ENCODE measurements at regions not wholly inside any gene's neighbourhood (a gene's known extent, or its start where the extent isn't known, plus 50 kb on each side); places are given as distances from the start of the nearest gene placed in this dataset.
A peak's percentile ranks its signal among the peaks of the same experiment; 100 is the strongest.

DNA sequence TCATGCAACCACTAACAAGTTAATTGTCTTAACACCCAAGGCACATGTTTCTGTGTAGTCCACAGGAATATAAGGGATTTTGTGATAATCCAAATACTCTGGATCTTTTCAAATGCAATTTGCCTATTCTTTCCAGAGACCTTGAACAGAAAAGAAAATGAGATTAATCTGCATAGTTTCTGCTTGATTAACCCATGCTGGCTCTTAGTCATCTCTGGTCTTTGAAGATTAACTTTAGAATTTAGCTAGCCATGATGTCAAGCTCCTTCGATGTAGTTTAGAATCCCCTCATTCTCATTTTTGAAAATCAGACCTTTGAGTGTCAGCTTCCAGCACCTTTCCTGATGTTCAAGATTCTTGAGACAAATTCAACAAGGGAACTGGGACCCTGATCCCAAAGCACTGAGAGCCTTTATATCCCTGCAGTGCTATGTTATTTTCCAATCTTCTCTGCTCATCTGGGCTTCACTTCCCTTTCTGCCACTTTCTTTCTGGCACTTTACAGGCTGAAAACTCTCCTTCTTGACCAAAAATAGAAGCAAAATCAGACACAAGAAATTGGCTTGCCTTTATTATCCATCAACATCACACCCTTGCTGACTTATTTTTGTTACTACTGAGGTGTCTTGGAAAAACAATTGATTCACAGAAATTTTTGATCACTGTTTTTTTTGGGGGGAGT, 155.5 kb downstream of the PALM2AKAP2 start:
- Histone ChIP-seq H3K9me3 (ENCODE audit: low read length) (no peaks in the 10 kb centered on the region), H3K36me3 (ENCODE audit: insufficient read depth, low read length) (no peaks in the 10 kb centered on the region), H3K4me2 (ENCODE audit: low read length) (no peak overlapping the region), H3K27me3 (ENCODE audit: insufficient read depth, low read length) (no peaks in the 10 kb centered on the region), H3K79me2 (ENCODE audit: insufficient read depth, low read length) (no peaks in the 10 kb centered on the region), H4K20me1 (ENCODE audit: insufficient read depth, low read length) (no peaks in the 10 kb centered on the region), H3K9me2 (ENCODE audit: low read depth, low read length) (no peaks in the 10 kb centered on the region), H3K4me3 (ENCODE audit: low read depth, low read length, poor library complexity, severe bottlenecking) (no peak overlapping the region), H2AFZ (ENCODE audit: low read length) (no peak overlapping the region), H3K27ac (ENCODE audit: low read depth, low read length, poor library complexity, severe bottlenecking) (no peak overlapping the region), H3K4me1 (ENCODE audit: insufficient read depth, low read length, severe bottlenecking) (peaks cover 47% of the 10 kb centered on the region), H3F3A (ENCODE audit: insufficient read depth, low read length) (no peaks in the 10 kb centered on the region), H3K9ac (ENCODE audit: low read length) (no peak overlapping the region)
- TF ChIP-seq EZH2 (IDR thresholded peaks at IDR 0.05; ENCODE audit: borderline replicate concordance, low read length): no peak
- TF ChIP-seq CTCF (IDR thresholded peaks at IDR 0.05; ENCODE audit: low read length): no peak

DNA sequence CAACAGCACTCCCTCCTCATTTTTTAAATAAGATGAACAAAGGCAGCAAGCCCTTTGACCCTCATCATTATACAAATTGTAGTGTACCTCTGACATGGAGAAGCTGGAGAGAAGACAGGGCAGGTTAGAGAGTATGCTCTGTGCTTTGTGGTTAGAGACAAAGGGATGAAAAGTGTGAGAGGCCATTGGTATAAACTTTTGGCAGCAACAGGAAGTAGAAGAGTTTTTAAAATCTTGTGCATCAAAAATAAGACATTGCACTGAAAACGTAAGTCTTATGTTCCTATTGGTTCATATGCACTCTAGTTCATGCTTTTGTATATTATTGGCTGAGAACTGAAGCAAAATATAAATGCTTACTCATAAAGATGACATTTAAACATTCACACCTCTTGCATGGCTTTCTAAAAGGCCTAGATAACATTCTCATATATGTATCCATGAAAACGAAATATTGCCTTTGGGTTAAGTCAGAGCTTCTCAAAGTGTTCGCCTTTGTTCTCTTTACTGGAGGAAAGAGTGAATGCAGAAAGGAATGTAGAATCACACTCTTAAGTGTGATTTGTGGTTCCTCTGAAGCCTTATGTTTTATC, 158.0 kb downstream of the PALM2AKAP2 start:
- TF ChIP-seq CTCF (IDR thresholded peaks at IDR 0.05; ENCODE audit: low read length): no peak
- TF ChIP-seq EZH2 (IDR thresholded peaks at IDR 0.05; ENCODE audit: borderline replicate concordance, low read length): no peak

GRCh38 chr9:109939698-109940342, 159.8 kb downstream of the PALM2AKAP2 start:
- Histone ChIP-seq H3K27ac (ENCODE audit: low read depth, low read length, poor library complexity, severe bottlenecking) (no peak overlapping the region), H3K9ac (ENCODE audit: low read length) (no peak overlapping the region), H3K9me2 (ENCODE audit: low read depth, low read length) (no peaks in the 10 kb centered on the region), H3K9me3 (ENCODE audit: low read length) (no peaks in the 10 kb centered on the region), H3K4me2 (ENCODE audit: low read length) (no peak overlapping the region), H3K4me3 (ENCODE audit: low read depth, low read length, poor library complexity, severe bottlenecking) (no peak overlapping the region), H3K4me1 (ENCODE audit: insufficient read depth, low read length, severe bottlenecking) (peaks cover 33% of the 10 kb centered on the region), H3K36me3 (ENCODE audit: insufficient read depth, low read length) (no peaks in the 10 kb centered on the region), H3F3A (ENCODE audit: insufficient read depth, low read length) (no peaks in the 10 kb centered on the region), H4K20me1 (ENCODE audit: insufficient read depth, low read length) (no peaks in the 10 kb centered on the region), H3K27me3 (ENCODE audit: insufficient read depth, low read length) (no peaks in the 10 kb centered on the region), H2AFZ (ENCODE audit: low read length) (0 out of 2 replicates have a peak overlapping the region, but pooled peaks have one; percentile 30), H3K79me2 (ENCODE audit: insufficient read depth, low read length) (no peaks in the 10 kb centered on the region)
- TF ChIP-seq EZH2 (IDR thresholded peaks at IDR 0.05; ENCODE audit: borderline replicate concordance, low read length) (no peak), CTCF (IDR thresholded peaks at IDR 0.05; ENCODE audit: low read length) (no peak)

More for the DNA sequence above, 158.0 kb downstream of the PALM2AKAP2 start:
- Histone ChIP-seq H3K27ac (ENCODE audit: low read depth, low read length, poor library complexity, severe bottlenecking) (peak overlapping the region; percentile 16), H3K36me3 (ENCODE audit: insufficient read depth, low read length) (no peaks in the 10 kb centered on the region), H3K9me2 (ENCODE audit: low read depth, low read length) (no peaks in the 10 kb centered on the region), H4K20me1 (ENCODE audit: insufficient read depth, low read length) (no peaks in the 10 kb centered on the region), H3K4me1 (ENCODE audit: insufficient read depth, low read length, severe bottlenecking) (peaks cover 43% of the 10 kb centered on the region), H2AFZ (ENCODE audit: low read length) (peak overlapping the region; percentile 95), H3K9me3 (ENCODE audit: low read length) (no peaks in the 10 kb centered on the region), H3F3A (ENCODE audit: insufficient read depth, low read length) (no peaks in the 10 kb centered on the region), H3K4me3 (ENCODE audit: low read depth, low read length, poor library complexity, severe bottlenecking) (no peak overlapping the region), H3K27me3 (ENCODE audit: insufficient read depth, low read length) (no peaks in the 10 kb centered on the region), H3K79me2 (ENCODE audit: insufficient read depth, low read length) (no peaks in the 10 kb centered on the region), H3K9ac (ENCODE audit: low read length) (no peak overlapping the region; the same call in 1 of the 2 replicates), H3K4me2 (ENCODE audit: low read length) (no peak overlapping the region)
